ENCODE measurements at regions not wholly inside any gene's neighbourhood (a gene's known extent, or its start where the extent isn't known, plus 50 kb on each side); places are given as distances from the start of the nearest gene placed in this dataset.
"Not testable (repeated sequence)": the region's sequence is repeated elsewhere in the genome, so short reads cannot be mapped to it uniquely, and the experiment has no call there.

DNA sequence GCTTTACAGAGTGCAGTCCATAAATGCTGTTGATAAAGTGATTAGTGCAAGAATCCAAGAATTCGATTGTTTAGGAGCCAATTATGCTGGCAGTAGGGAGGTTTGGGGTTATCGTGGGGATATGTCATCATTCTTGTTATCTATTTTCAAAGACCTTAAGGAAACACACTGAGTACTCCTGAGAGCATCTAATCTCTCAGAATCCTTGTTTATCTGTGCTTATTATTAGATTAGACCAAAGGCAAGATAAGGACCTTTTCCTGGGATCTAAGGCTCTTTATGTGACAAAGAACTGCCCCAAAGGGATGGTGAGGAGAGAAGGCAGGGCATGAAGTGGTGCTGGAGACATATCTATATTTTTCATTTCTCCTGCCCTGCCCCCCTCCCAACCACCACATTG is 139.1 kb downstream of the TSEN15 start:
- TF ChIP-seq, protein P1, sequence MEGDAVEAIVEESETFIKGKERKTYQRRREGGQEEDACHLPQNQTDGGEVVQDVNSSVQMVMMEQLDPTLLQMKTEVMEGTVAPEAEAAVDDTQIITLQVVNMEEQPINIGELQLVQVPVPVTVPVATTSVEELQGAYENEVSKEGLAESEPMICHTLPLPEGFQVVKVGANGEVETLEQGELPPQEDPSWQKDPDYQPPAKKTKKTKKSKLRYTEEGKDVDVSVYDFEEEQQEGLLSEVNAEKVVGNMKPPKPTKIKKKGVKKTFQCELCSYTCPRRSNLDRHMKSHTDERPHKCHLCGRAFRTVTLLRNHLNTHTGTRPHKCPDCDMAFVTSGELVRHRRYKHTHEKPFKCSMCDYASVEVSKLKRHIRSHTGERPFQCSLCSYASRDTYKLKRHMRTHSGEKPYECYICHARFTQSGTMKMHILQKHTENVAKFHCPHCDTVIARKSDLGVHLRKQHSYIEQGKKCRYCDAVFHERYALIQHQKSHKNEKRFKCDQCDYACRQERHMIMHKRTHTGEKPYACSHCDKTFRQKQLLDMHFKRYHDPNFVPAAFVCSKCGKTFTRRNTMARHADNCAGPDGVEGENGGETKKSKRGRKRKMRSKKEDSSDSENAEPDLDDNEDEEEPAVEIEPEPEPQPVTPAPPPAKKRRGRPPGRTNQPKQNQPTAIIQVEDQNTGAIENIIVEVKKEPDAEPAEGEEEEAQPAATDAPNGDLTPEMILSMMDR (IDR thresholded peaks at IDR 0.05; ENCODE audit: insufficient read depth, missing control alignments) = no peak
- DNase-seq (ENCODE audit: insufficient read length, low spot score) (no peak), FAIRE-seq (peak; percentile 91)

DNA sequence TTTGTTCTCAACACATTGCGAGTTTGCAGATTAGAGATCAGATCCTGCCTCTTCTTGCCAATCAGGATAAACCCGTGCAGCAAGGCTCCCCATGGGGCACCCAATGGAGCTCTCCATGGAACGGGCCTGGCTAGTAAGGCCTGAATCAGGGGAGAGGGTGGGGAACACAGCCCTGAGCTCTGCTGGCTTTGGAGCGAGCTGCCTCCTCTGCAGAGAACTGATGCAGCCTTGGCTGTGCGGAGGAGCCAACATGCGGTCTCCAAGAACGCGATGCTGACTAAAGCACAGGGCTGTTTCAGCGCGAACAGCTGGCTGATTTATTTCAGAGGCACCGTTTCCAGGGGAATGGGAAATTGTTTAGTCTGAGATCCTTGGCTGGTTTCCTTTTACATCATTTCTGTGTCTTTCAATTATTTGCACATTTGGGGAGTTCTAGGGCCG is 139.7 kb downstream of the TSEN15 start:
- DNase-seq (ENCODE audit: insufficient read length, low spot score) (no peak), FAIRE-seq (no peak)
- TF ChIP-seq, protein P1 (IDR thresholded peaks at IDR 0.05; ENCODE audit: insufficient read depth, missing control alignments) = no peak

DNA sequence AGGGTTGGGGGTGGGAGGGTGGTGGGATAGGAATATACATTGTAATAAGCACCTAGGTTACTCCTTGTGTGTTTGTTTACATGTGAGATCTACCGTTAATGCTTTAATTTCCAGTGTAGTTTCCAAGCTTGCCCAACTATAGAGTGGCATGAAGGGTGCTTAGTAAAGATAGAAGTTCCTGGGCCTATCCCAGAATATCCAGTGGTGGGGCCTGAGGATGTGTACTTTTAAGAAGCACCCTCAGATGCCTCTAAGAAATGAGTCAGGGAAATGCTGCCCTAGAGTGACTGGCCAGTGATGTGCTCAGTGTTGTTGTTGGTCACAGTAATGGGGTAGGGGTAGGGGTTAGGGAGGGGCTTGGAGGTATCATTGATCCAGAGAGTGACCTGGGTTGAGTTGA is 141.3 kb downstream of the TSEN15 start:
- DNase-seq (ENCODE audit: insufficient read length, low spot score) (no peak), FAIRE-seq (no peak)
- TF ChIP-seq, protein P1 (IDR thresholded peaks at IDR 0.05; ENCODE audit: insufficient read depth, missing control alignments) = no peak

DNA sequence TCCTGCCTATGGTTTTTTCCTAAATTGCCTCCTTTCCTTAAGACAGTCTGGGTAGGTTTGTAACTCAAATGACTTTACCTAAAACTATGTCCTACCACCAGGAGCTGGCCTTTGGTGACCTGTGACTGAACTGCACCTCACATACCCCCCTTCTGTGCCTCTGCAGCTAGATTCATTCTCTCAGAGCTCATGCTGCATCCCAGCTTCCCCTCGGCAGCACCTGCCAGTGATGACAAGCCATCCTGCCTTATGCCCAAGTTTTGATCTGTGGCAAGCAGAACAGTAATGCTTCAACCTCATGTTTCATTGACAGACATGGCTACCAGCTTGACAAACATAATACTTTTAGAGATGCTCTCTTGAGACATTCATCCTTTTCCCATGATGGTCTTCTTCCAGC is 141.9 kb downstream of the TSEN15 start:
- DNase-seq (ENCODE audit: insufficient read length, low spot score) = no peak
- FAIRE-seq = no peak
- TF ChIP-seq, protein P1 (IDR thresholded peaks at IDR 0.05; ENCODE audit: insufficient read depth, missing control alignments) = no peak

DNA sequence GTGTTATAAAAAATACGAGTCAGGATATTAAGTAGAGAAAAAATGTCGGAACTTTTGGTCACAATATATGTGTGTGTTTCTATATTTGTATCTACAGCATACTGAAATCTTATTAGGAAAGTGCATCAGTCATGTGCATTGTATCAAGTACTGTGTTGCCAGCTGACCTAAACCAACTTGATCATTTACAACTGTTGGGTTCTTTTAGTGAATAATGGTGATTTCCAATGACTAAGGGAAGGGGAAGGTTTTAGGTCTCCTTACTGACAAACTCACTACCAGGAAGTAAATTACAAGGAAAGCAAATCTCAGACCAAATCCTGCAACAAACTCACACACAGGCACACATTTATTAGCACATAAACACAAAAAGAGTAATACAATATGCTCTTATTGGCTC is 142.7 kb downstream of the TSEN15 start:
- FAIRE-seq = no peak
- TF ChIP-seq, protein P1 (IDR thresholded peaks at IDR 0.05; ENCODE audit: insufficient read depth, missing control alignments) = no peak
- no peak for DNase-seq (ENCODE audit: insufficient read length, low spot score)

DNA sequence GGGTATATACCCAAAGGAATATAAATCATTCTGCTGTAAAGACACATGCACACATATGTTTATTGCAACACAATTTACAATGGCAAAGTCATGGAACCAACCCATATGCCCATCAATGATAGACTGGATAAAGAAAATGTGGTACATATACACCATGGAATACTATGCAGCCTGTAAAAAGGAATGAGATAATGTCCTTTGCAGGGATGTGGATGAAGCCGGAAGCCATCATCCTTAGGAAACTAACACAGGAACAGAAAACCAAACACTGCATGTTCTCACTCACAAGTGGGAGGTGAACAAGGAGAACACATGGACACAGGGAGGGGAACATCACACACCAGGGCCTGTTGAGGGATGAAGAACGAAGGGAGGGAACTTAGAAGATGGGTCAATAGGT is 144.2 kb downstream of the TSEN15 start:
- FAIRE-seq; DNase-seq (ENCODE audit: insufficient read length, low spot score): not testable (repeated sequence)

DNA sequence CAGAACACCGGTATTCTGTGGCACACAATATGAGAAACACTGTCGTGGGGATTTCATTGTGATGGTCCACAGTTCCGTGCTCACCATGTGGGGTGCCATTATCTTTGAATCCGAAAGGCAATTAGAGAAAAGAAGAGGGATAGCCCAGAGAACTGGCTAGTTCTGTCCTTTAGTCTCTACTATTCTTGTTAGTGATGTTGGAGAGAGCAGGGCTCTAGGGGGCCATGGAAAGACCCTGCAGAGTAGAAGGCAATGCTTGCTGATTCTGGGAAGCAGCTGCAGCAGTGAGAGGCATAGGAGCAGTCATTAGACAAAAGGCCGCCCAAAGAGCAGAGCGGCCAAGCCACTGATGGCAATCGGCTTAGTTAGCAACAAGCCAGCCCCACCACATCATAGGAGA is 146.3 kb downstream of the TSEN15 start:
- no peak for FAIRE-seq
- DNase-seq (ENCODE audit: insufficient read length, low spot score) = no peak
- TF ChIP-seq, protein P1 (IDR thresholded peaks at IDR 0.05; ENCODE audit: insufficient read depth, missing control alignments) = no peak

DNA sequence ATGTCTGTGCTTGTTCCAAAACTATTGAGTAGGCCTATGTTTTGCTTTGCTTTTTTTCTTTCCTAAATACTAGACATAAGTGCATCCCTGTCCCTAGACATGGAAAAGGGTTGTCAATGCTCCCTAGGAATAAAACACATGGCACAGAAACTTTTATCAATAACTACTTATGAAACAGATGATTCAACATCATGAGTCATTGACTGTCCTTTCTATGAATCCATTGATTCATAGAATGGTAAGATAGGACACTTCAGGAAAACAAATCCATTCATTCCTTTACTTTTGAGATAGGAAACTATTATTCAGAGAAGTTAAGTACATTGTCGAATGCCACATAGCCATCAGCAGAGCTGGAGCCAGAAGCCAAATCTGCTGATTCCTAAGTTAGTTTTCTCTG is 147.5 kb downstream of the TSEN15 start:
- DNase-seq (ENCODE audit: insufficient read length, low spot score) (no peak), FAIRE-seq (no peak)
- TF ChIP-seq, protein P1 (IDR thresholded peaks at IDR 0.05; ENCODE audit: insufficient read depth, missing control alignments) = no peak
